Neural progenitor cell (in vitro differentiated cells): ENCODE measurements at regions not wholly inside any gene's neighbourhood (a gene's known extent, or its start where the extent isn't known, plus 50 kb on each side); places are given as distances from the start of the nearest gene placed in this dataset.

Source experiments
- DNase-seq: peaks from one replicate; pipeline ENCODE4 v3.0.0-alpha.2; 2016; ENCODE audit warnings: low spot score
- H2AFZ ChIP-seq: fragments of 200-600 bp; sonication (generic); replicated peaks from 2 replicates; pipeline ENCODE4 v1.6.1; 2016; ENCODE audit warnings: antibody characterized with exemption
- H3F3A ChIP-seq: fragments of 200-600 bp; sonication (generic); 2 replicates; pipeline ENCODE4 v1.6.1; 2016; ENCODE audit warnings: antibody characterized with exemption, low read depth
- H3K27ac ChIP-seq: fragments of 200-600 bp; sonication (generic); 2 replicates; pipeline ENCODE4 v1.5.1; 2016; ENCODE audit warnings: mild to moderate bottlenecking
- H3K27me3 ChIP-seq: fragments of 200-600 bp; sonication (generic); 2 replicates; pipeline ENCODE4 v1.6.1; 2016; ENCODE audit warnings: mild to moderate bottlenecking, moderate library complexity
- H3K36me3 ChIP-seq: fragments of 200-600 bp; sonication (generic); 2 replicates; pipeline ENCODE4 v1.5.1; 2016
- H3K4me1 ChIP-seq: fragments of 200-600 bp; sonication (generic); 2 replicates; pipeline ENCODE4 v1.6.1; 2016; ENCODE audit warnings: mixed run types
- H3K4me2 ChIP-seq: fragments of 200-600 bp; sonication (generic); 2 replicates; pipeline ENCODE4 v1.6.1; 2016
- H3K4me3 ChIP-seq: fragments of 200-600 bp; sonication (generic); 2 replicates; pipeline ENCODE4 v1.5.1; 2016
- H3K79me2 ChIP-seq: fragments of 200-600 bp; sonication (generic); 2 replicates; pipeline ENCODE4 v1.6.1; 2016; ENCODE audit warnings: low read depth
- H3K9ac ChIP-seq: fragments of 200-600 bp; sonication (generic); 2 replicates; pipeline ENCODE4 v1.6.1; 2016
- H3K9me3 ChIP-seq: fragments of 200-600 bp; sonication (generic); 2 replicates; pipeline ENCODE4 v1.5.1; 2016; ENCODE audit warnings: low read depth
- H4K20me1 ChIP-seq: fragments of 200-600 bp; sonication (generic); 2 replicates; pipeline ENCODE4 v1.6.1; 2016; ENCODE audit warnings: low read depth
- H3K27ac Mint-ChIP-seq: 3 replicates; pipeline ENCODE4 v1.8.0; 2021; ENCODE audit warnings: mixed read lengths
- H3K27me3 Mint-ChIP-seq: 2 replicates; pipeline ENCODE4 v1.8.0; 2022; ENCODE audit warnings: low read depth, mild to moderate bottlenecking, inconsistent platforms, moderate library complexity, mixed read lengths; ENCODE audit not compliant: insufficient read depth
- H3K36me3 Mint-ChIP-seq: 3 replicates; pipeline ENCODE4 v1.8.0; 2021; ENCODE audit warnings: mixed read lengths
- H3K4me1 Mint-ChIP-seq: 3 replicates; pipeline ENCODE4 v1.8.0; 2021; ENCODE audit warnings: mixed read lengths
- H3K4me3 Mint-ChIP-seq: 3 replicates; pipeline ENCODE4 v1.8.0; 2021; ENCODE audit warnings: mild to moderate bottlenecking, moderate library complexity, mixed read lengths
- H3K9me3 Mint-ChIP-seq: 3 replicates; pipeline ENCODE4 v1.8.0; 2020; ENCODE audit warnings: mixed read lengths
- EZH2 ChIP-seq: fragments of 200-600 bp; sonication (generic); IDR thresholded peaks from 2 replicates; pipeline ENCODE4 v1.6.1; 2017; ENCODE audit warnings: antibody characterized with exemption, mild to moderate bottlenecking, moderate library complexity
- EZH2phosphoT487 ChIP-seq: fragments of 200-600 bp; sonication (generic); IDR thresholded peaks from 2 replicates; pipeline ENCODE4 v1.6.1; 2017; ENCODE audit warnings: antibody characterized with exemption
- TF ChIP-seq, protein P1 (sequence below): fragments of 200-600 bp; sonication (generic); IDR thresholded peaks from 2 replicates; pipeline ENCODE4 v1.5.1; 2017; ENCODE audit warnings: antibody characterized with exemption, mild to moderate bottlenecking

GRCh38 chr7:94228678-94229077, 166.0 kb upstream of the COL1A2 start:
- peaks cover 16% of the 10 kb centered on the region for H3K9me3 Mint-ChIP-seq
- no peaks in the 10 kb centered on the region for H4K20me1 ChIP-seq
- H3F3A ChIP-seq: peaks cover 6% of the 10 kb centered on the region
- H3K4me3 ChIP-seq: no peak overlapping the region
- H3K4me2 ChIP-seq: no peak overlapping the region
- no peak overlapping the region for H3K27ac Mint-ChIP-seq
- H3K4me1 Mint-ChIP-seq: peaks cover 30% of the 10 kb centered on the region
- H3K27ac ChIP-seq: no peak overlapping the region
- H3K4me3 Mint-ChIP-seq: no peak overlapping the region
- no peaks in the 10 kb centered on the region for H3K79me2 ChIP-seq
- no peaks in the 10 kb centered on the region for H3K27me3 Mint-ChIP-seq
- no peaks in the 10 kb centered on the region for H3K36me3 Mint-ChIP-seq
- no peaks in the 10 kb centered on the region for H3K9me3 ChIP-seq
- no peak overlapping the region for H2AFZ ChIP-seq
- DNase-seq: no peak
- TF ChIP-seq, protein P1, sequence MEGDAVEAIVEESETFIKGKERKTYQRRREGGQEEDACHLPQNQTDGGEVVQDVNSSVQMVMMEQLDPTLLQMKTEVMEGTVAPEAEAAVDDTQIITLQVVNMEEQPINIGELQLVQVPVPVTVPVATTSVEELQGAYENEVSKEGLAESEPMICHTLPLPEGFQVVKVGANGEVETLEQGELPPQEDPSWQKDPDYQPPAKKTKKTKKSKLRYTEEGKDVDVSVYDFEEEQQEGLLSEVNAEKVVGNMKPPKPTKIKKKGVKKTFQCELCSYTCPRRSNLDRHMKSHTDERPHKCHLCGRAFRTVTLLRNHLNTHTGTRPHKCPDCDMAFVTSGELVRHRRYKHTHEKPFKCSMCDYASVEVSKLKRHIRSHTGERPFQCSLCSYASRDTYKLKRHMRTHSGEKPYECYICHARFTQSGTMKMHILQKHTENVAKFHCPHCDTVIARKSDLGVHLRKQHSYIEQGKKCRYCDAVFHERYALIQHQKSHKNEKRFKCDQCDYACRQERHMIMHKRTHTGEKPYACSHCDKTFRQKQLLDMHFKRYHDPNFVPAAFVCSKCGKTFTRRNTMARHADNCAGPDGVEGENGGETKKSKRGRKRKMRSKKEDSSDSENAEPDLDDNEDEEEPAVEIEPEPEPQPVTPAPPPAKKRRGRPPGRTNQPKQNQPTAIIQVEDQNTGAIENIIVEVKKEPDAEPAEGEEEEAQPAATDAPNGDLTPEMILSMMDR: no peak
- TF ChIP-seq EZH2: no peak
- no peak for TF ChIP-seq EZH2phosphoT487
- no peak overlapping the region for H3K9ac ChIP-seq
- peaks cover 55% of the 10 kb centered on the region for H3K27me3 ChIP-seq
- no peaks in the 10 kb centered on the region for H3K36me3 ChIP-seq
- peaks cover 15% of the 10 kb centered on the region for H3K4me1 ChIP-seq

GRCh38 chr7:94231305-94231704, 163.4 kb upstream of the COL1A2 start:
- no peak overlapping the region for H3K4me3 ChIP-seq
- no peak overlapping the region for H3K4me2 ChIP-seq
- peaks cover 7% of the 10 kb centered on the region for H3K4me1 ChIP-seq
- H3K79me2 ChIP-seq: no peaks in the 10 kb centered on the region
- Mint-ChIP-seq H3K4me3 (no peak overlapping the region), H3K27ac (no peak overlapping the region), H3K4me1 (peaks cover 12% of the 10 kb centered on the region), H3K36me3 (no peaks in the 10 kb centered on the region), H3K27me3 (no peaks in the 10 kb centered on the region), H3K9me3 (peaks cover 16% of the 10 kb centered on the region)
- H3K9me3 ChIP-seq: no peaks in the 10 kb centered on the region
- H3F3A ChIP-seq: no peaks in the 10 kb centered on the region
- H3K27me3 ChIP-seq: peaks cover 82% of the 10 kb centered on the region
- TF ChIP-seq EZH2phosphoT487: no peak
- TF ChIP-seq, protein P1: no peak
- no peak for TF ChIP-seq EZH2
- no peaks in the 10 kb centered on the region for H4K20me1 ChIP-seq
- H3K9ac ChIP-seq: no peak overlapping the region
- H3K27ac ChIP-seq: no peak overlapping the region
- no peak for DNase-seq
- H3K36me3 ChIP-seq: no peaks in the 10 kb centered on the region
- H2AFZ ChIP-seq: no peak overlapping the region

GRCh38 chr7:94236960-94237359, 157.7 kb upstream of the COL1A2 start:
- Histone ChIP-seq H3K9me3 (no peaks in the 10 kb centered on the region), H2AFZ (no peak overlapping the region), H4K20me1 (no peaks in the 10 kb centered on the region), H3K4me1 (peaks cover 33% of the 10 kb centered on the region), H3K36me3 (no peaks in the 10 kb centered on the region), H3K79me2 (no peaks in the 10 kb centered on the region), H3K9ac (no peak overlapping the region), H3K4me3 (no peak overlapping the region), H3K27me3 (peaks cover 81% of the 10 kb centered on the region), H3K4me2 (peak overlapping the region; percentile 51), H3F3A (peaks cover 16% of the 10 kb centered on the region), H3K27ac (no peak overlapping the region)
- TF ChIP-seq EZH2 (no peak), EZH2phosphoT487 (no peak)
- TF ChIP-seq, protein P1: no peak
- Mint-ChIP-seq H3K4me3 (no peak overlapping the region), H3K27ac (peak overlapping the region; percentile 13), H3K9me3 (peaks cover 6% of the 10 kb centered on the region), H3K4me1 (peaks cover 31% of the 10 kb centered on the region), H3K36me3 (no peaks in the 10 kb centered on the region), H3K27me3 (peaks cover 2% of the 10 kb centered on the region)
- DNase-seq: no peak
